ENCODE measurements at regions not wholly inside any gene's neighbourhood (a gene's known extent, or its start where the extent isn't known, plus 50 kb on each side); places are given as distances from the start of the nearest gene placed in this dataset.

DNA sequence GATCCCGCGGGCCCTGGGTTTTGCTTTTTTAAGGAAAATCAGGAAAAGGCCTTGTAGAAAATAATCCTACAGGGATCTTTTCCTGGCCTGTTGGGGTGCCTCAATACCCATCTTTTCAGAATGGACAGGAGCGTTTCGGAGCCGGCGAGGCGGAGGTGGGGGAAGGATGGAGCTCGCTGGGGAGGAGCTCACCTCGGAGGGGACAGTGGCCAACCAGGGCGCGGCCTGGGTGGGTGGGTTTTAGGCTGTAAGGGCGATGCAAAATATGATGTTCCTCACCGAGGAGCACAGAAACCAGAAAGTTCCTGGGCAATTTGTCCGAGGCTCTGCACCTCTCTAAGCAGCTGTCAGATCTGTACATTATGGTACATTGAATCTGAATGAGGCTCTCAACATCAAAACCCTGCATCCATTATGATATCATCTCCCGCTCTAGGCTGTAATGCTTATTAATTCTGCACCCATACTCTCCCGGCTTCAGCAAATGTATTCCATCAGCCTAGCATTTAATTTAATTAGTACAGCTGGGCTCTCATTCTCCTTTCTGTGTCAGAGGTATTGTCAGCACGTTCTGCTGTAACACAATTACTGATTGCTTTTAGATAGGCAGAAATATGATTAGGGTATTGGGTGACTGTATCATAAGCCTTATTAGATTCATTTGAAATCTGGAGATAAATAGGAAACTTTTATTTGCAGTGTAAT lies 90.3 kb upstream of the SOX1 start:
- peaks cover 16% of the 10 kb centered on the region for H3K27me3 ChIP-seq (ENCODE audit: control insufficient read depth, insufficient read depth, low read length, poor library complexity, severe bottlenecking)
- no peak overlapping the region for H3K27ac ChIP-seq (ENCODE audit: insufficient read depth, low read depth, low read length, poor library complexity, severe bottlenecking)
- no peaks in the 10 kb centered on the region for H3K36me3 ChIP-seq (ENCODE audit: control insufficient read depth, insufficient read depth, low read length)
- H3K9me3 ChIP-seq (ENCODE audit: control insufficient read depth, low read length) = no peaks in the 10 kb centered on the region
- H3K4me1 ChIP-seq (ENCODE audit: control insufficient read depth, insufficient read depth, low read length) = peaks cover 24% of the 10 kb centered on the region
- 93 to 96% methylated on average over 17 of the region's 17 CpGs for WGBS, 2 experiments
- H3K4me3 ChIP-seq (ENCODE audit: insufficient read depth, low read depth, low read length) = no peak overlapping the region

DNA sequence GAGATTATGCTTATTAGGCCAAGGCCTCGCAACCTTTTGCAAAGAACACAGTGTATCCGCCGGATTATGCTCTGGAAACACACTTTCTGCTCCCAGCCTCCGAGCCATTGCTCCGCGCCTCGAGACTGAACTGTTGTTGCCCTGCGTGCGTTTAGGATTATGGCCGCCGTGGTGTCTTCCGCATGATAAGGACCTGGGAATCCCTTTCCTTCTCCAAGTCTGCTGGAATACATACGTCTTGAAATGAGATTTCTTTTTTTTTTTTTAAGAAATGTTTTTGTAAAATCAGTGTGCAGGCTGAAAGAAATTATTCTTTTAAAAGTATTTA lies 89.8 kb upstream of the SOX1 start:
- no peaks in the 10 kb centered on the region for H3K9me3 ChIP-seq (ENCODE audit: control insufficient read depth, low read length)
- H3K27ac ChIP-seq (ENCODE audit: insufficient read depth, low read depth, low read length, poor library complexity, severe bottlenecking) = no peak overlapping the region
- peaks cover 19% of the 10 kb centered on the region for H3K4me1 ChIP-seq (ENCODE audit: control insufficient read depth, insufficient read depth, low read length)
- H3K36me3 ChIP-seq (ENCODE audit: control insufficient read depth, insufficient read depth, low read length) = no peaks in the 10 kb centered on the region
- peaks cover 16% of the 10 kb centered on the region for H3K27me3 ChIP-seq (ENCODE audit: control insufficient read depth, insufficient read depth, low read length, poor library complexity, severe bottlenecking)
- H3K4me3 ChIP-seq (ENCODE audit: insufficient read depth, low read depth, low read length) = no peak overlapping the region
- 94 to 95% methylated on average over 13 of the region's 13 CpGs for WGBS, 2 experiments

DNA sequence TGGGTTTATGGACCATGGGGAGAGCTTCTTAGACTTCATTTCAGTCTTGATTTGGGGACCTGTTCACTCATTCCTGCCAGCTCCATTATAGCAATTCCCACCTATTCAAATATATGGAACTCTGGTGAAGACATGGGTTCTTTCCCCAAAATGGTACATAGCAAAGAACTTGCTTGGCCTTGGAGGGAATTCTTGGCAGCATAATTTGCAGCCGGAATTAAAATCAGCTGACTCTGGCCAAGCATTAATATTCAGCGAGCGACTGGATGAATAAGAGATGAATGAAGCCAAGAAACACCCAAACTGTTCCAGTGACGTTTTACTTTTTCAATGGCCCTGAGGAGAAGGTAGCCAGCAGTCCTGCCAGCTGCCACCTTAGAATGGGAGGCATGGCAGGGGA lies 88.4 kb upstream of the SOX1 start:
- Histone ChIP-seq H3K27ac (ENCODE audit: insufficient read depth, low read depth, low read length, poor library complexity, severe bottlenecking) (no peak overlapping the region), H3K4me3 (ENCODE audit: insufficient read depth, low read depth, low read length) (no peak overlapping the region), H3K36me3 (ENCODE audit: control insufficient read depth, insufficient read depth, low read length) (no peaks in the 10 kb centered on the region), H3K9me3 (ENCODE audit: control insufficient read depth, low read length) (no peaks in the 10 kb centered on the region), H3K4me1 (ENCODE audit: control insufficient read depth, insufficient read depth, low read length) (peaks cover 11% of the 10 kb centered on the region), H3K27me3 (ENCODE audit: control insufficient read depth, insufficient read depth, low read length, poor library complexity, severe bottlenecking) (peaks cover 2% of the 10 kb centered on the region)
- 67 to 74% methylated on average over 4 of the region's 4 CpGs for WGBS, 2 experiments

DNA sequence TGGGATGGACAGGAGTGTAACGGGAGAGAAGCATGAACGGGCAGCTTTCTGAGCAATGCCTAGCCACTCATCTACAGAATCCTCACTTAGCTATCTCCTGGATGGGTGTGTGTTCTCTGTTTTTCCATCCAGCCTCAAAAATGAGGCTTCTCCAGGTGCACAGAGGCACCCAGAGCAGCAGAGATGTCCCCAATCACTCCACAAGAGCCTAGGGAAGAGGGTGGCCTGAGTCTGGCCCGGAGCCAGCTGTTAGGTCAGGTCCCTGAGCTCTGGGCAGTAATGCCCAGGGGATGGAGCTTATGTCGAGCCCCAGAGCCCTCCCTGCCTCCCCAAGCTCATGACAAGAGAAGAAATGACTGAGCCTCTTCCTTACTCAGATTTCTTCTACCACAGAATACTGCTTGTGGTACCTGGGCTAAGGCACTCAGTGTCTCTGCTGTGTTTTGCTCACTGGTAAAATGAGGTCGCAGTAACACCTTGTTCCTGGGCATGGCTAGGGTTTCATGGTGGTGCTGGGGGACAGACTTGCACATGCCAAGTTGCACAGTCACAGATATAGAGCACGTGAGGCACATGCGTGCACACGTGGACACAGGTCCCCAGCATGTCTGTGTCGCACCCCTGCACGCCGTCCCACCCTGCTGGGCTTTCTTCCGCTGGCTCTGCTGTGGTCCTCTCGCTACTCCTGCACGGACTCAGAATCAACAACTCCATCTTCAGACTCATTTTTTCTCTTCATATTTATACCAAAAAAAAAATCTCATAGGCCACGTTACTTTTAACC lies 86.6 kb upstream of the SOX1 start:
- H3K36me3 ChIP-seq (ENCODE audit: control insufficient read depth, insufficient read depth, low read length) = no peaks in the 10 kb centered on the region
- WGBS, 2 experiments = 95% methylated on average over 15 of the region's 15 CpGs
- H3K27ac ChIP-seq (ENCODE audit: insufficient read depth, low read depth, low read length, poor library complexity, severe bottlenecking) = no peak overlapping the region
- no peaks in the 10 kb centered on the region for H3K4me1 ChIP-seq (ENCODE audit: control insufficient read depth, insufficient read depth, low read length)
- H3K9me3 ChIP-seq (ENCODE audit: control insufficient read depth, low read length) = no peaks in the 10 kb centered on the region
- H3K27me3 ChIP-seq (ENCODE audit: control insufficient read depth, insufficient read depth, low read length, poor library complexity, severe bottlenecking) = no peaks in the 10 kb centered on the region
- no peak overlapping the region for H3K4me3 ChIP-seq (ENCODE audit: insufficient read depth, low read depth, low read length)

DNA sequence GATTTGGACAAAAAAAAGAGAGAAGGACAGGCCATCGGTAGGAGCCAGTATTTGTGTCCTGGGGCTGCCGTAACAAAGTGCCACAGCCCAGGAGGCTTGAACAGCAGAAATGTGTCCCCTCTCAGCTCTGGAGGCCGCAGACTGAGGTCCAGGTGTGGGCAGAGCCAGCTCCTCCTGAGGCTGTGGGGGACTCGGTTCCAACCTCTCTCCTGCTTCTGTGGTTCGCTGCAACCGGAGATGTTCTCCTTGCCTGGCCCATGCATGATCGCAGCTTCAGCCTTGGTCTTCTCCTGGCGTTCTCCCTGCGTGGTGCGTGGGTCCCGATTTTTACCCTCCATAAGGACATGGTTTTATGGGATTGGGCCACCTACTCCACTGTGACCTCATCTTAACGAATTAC lies 85.9 kb upstream of the SOX1 start:
- 95 to 96% methylated on average over 12 of the region's 12 CpGs for WGBS, 2 experiments
- Histone ChIP-seq H3K9me3 (ENCODE audit: control insufficient read depth, low read length) (no peaks in the 10 kb centered on the region), H3K36me3 (ENCODE audit: control insufficient read depth, insufficient read depth, low read length) (no peaks in the 10 kb centered on the region), H3K4me1 (ENCODE audit: control insufficient read depth, insufficient read depth, low read length) (no peaks in the 10 kb centered on the region), H3K27ac (ENCODE audit: insufficient read depth, low read depth, low read length, poor library complexity, severe bottlenecking) (no peak overlapping the region), H3K4me3 (ENCODE audit: insufficient read depth, low read depth, low read length) (no peak overlapping the region), H3K27me3 (ENCODE audit: control insufficient read depth, insufficient read depth, low read length, poor library complexity, severe bottlenecking) (no peaks in the 10 kb centered on the region)

DNA sequence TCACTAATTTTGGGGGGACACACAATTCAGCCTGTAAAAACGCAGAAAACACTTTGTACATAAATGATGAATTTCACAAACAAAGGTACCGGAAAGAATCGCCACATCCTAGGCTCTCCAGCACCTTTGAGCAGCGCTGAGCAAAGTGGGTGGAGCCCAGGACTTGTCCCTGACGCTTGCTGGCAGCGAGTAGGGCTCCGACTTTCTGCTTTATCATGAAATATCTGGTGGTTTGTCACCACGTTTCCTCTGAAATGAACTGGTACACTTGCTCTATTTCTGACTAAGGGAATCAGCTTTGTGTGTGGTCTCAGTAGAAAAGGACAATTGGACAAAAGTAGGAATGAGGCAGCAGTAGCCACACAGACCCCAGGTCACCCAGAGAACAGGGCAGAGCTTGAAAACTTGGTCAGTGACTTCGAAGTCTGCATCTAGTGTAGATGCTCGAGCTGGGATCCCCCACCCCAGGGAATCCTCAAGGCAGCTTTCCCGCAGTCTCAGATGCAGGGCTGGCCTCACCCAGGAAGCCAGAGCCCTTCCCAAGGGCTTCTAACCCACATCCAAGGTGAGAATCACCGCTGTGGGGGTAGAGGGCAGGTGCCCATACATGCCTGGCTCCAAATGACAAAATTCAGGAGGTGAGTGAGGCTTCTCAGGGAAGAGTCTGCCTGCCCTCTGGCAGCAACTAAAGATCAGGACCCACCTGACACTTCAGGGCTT lies 85.3 kb upstream of the SOX1 start:
- Histone ChIP-seq H3K4me3 (ENCODE audit: insufficient read depth, low read depth, low read length) (no peak overlapping the region), H3K9me3 (ENCODE audit: control insufficient read depth, low read length) (no peaks in the 10 kb centered on the region), H3K27me3 (ENCODE audit: control insufficient read depth, insufficient read depth, low read length, poor library complexity, severe bottlenecking) (no peaks in the 10 kb centered on the region), H3K27ac (ENCODE audit: insufficient read depth, low read depth, low read length, poor library complexity, severe bottlenecking) (no peak overlapping the region), H3K36me3 (ENCODE audit: control insufficient read depth, insufficient read depth, low read length) (no peaks in the 10 kb centered on the region), H3K4me1 (ENCODE audit: control insufficient read depth, insufficient read depth, low read length) (no peaks in the 10 kb centered on the region)
- 84 to 85% methylated on average over 12 of the region's 12 CpGs for WGBS, 2 experiments

DNA sequence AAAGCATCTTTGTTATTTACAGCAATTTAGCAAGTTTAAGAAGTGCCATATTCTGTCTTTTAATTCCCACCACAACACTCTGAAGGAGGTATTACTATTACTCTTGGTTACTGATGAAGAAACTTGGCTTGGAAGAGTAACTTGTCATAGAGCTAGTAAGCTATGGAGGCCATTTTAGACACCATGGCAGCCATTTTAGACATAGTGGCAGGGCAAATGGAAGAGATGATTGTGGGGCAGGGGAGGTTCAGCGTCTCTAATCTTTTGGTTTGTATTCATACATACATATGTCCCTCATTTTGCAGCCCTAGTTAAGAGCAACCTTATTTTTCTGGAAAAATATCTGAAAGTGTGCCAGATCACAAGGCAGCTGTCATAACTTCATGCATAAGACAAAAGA lies 82.6 kb upstream of the SOX1 start:
- Histone ChIP-seq H3K27me3 (ENCODE audit: control insufficient read depth, insufficient read depth, low read length, poor library complexity, severe bottlenecking) (no peaks in the 10 kb centered on the region), H3K4me3 (ENCODE audit: insufficient read depth, low read depth, low read length) (no peak overlapping the region), H3K4me1 (ENCODE audit: control insufficient read depth, insufficient read depth, low read length) (no peaks in the 10 kb centered on the region), H3K27ac (ENCODE audit: insufficient read depth, low read depth, low read length, poor library complexity, severe bottlenecking) (no peak overlapping the region), H3K9me3 (ENCODE audit: control insufficient read depth, low read length) (peaks cover 1% of the 10 kb centered on the region), H3K36me3 (ENCODE audit: control insufficient read depth, insufficient read depth, low read length) (no peaks in the 10 kb centered on the region)
- 100% methylated on average over 1 of the region's 1 CpG; no CpG with 5 or more reads in 1 of the 2 experiments for WGBS, 2 experiments

DNA sequence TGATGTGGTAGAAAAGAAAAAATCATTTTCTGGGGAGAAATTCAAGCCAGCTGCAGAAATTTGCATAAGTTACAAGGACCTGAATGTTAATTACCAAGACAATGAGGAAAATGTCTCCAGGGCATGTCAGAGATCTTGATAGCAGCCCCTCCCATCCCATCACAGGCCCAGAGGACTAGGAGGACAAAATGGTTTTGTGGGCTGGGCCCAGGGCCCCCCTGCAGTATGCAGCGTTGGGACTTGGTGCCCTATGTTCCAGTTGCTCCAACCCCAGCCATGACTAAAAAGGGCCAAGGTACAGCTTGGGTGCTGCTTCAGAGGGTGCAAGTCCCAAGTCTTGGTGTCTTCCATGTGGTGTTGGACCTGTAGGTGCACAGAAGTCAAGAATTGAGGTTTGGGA lies 76.6 kb upstream of the SOX1 start:
- WGBS, 2 experiments = 79 to 90% methylated on average over 1 of the region's 1 CpG
- no peak overlapping the region for H3K27ac ChIP-seq (ENCODE audit: insufficient read depth, low read depth, low read length, poor library complexity, severe bottlenecking)
- no peak overlapping the region for H3K4me3 ChIP-seq (ENCODE audit: insufficient read depth, low read depth, low read length)

DNA sequence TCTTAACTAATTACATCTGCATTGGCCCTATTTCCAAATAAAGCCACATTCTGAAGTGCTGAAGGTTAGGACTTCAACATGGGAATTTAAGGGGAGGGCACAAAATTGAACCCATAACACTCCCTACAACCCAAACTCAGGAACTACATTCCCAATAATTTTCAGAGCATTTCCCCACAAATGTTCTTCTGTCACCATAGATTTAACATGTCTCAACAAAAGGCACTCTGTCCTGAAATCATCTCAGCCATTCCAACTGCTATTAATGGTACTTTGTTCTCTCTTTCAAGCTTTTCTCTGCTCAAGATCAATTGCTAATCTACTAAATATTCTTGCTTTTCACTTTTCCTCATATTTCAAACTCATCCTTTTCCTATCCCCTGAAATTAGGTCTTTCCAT lies 74.0 kb upstream of the SOX1 start:
- Histone ChIP-seq H3K27me3 (ENCODE audit: control insufficient read depth, insufficient read depth, low read length, poor library complexity, severe bottlenecking) (peaks cover 1% of the 10 kb centered on the region), H3K4me3 (ENCODE audit: insufficient read depth, low read depth, low read length) (no peak overlapping the region), H3K27ac (ENCODE audit: insufficient read depth, low read depth, low read length, poor library complexity, severe bottlenecking) (no peak overlapping the region), H3K36me3 (ENCODE audit: control insufficient read depth, insufficient read depth, low read length) (no peaks in the 10 kb centered on the region), H3K4me1 (ENCODE audit: control insufficient read depth, insufficient read depth, low read length) (no peaks in the 10 kb centered on the region), H3K9me3 (ENCODE audit: control insufficient read depth, low read length) (peaks cover 2% of the 10 kb centered on the region)

More for the DNA sequence above, 76.6 kb upstream of the SOX1 start:
- Histone ChIP-seq H3K4me1 (ENCODE audit: control insufficient read depth, insufficient read depth, low read length) (no peaks in the 10 kb centered on the region), H3K27me3 (ENCODE audit: control insufficient read depth, insufficient read depth, low read length, poor library complexity, severe bottlenecking) (no peaks in the 10 kb centered on the region), H3K9me3 (ENCODE audit: control insufficient read depth, low read length) (peaks cover 2% of the 10 kb centered on the region), H3K36me3 (ENCODE audit: control insufficient read depth, insufficient read depth, low read length) (no peaks in the 10 kb centered on the region)

DNA sequence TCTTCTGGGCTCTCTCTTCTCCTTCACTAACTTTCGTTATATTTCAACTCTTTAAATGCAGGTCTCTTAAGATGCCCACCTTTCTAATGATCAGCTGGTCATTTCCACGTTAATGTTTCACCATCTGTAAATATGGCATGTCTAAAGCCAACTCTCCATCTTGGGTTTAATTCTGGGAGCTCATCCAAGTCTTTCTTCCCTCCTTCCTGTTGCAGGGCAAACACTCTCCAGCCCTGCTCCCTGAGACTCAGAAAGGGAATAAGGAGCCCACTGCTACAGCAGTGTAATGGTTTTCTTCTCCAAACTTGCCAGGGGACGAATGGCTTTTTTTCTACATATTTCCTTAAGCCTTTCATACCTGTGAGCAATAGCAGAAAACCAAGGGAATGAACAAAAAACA lies 73.3 kb upstream of the SOX1 start:
- WGBS, 2 experiments = 75 to 78% methylated on average over 3 of the region's 3 CpGs
- peaks cover 9% of the 10 kb centered on the region for H3K27me3 ChIP-seq (ENCODE audit: control insufficient read depth, insufficient read depth, low read length, poor library complexity, severe bottlenecking)

More for the DNA sequence above, 73.3 kb upstream of the SOX1 start:
- H3K9me3 ChIP-seq (ENCODE audit: control insufficient read depth, low read length) = peaks cover 2% of the 10 kb centered on the region
- H3K4me1 ChIP-seq (ENCODE audit: control insufficient read depth, insufficient read depth, low read length) = no peaks in the 10 kb centered on the region
- H3K27ac ChIP-seq (ENCODE audit: insufficient read depth, low read depth, low read length, poor library complexity, severe bottlenecking) = no peak overlapping the region
- no peak overlapping the region for H3K4me3 ChIP-seq (ENCODE audit: insufficient read depth, low read depth, low read length)
- no peaks in the 10 kb centered on the region for H3K36me3 ChIP-seq (ENCODE audit: control insufficient read depth, insufficient read depth, low read length)

All from ectodermal cell (in vitro differentiated cells).